Sigmoid colon (tissue), 4 donors: ENCODE measurements at regions not wholly inside any gene's neighbourhood (a gene's known extent, or its start where the extent isn't known, plus 50 kb on each side); places are given as distances from the start of the nearest gene placed in this dataset.

ENCODE experiments used
- CTCF ChIP-seq, 4 experiments: fragments of 450-650 bp in 3 of 4; fragments of 200-600 bp in 1 of 4; IDR thresholded peaks; one replicate each; pipeline ENCODE4 v1.5.1; 2016 to 2019; ENCODE audit warnings: antibody characterized with exemption in 4 of 4, mild to moderate bottlenecking in 3 of 4, moderate library complexity in 2 of 4
- EP300 ChIP-seq, 4 donors: sonication (generic); formaldehyde crosslinking; IDR thresholded peaks; one replicate each; pipeline ENCODE4 v1.6.1; 2017; ENCODE audit warnings: antibody characterized with exemption in 4 of 4
- POLR2A ChIP-seq, 2 donors: fragments of 450-650 bp; IDR thresholded peaks; one replicate each; pipeline ENCODE4 v1.6.1; 2016; ENCODE audit warnings: antibody characterized with exemption in 2 of 2, mild to moderate bottlenecking in 2 of 2, moderate library complexity in 2 of 2
- POLR2AphosphoS5 ChIP-seq, 4 donors: sonication (generic); formaldehyde crosslinking; IDR thresholded peaks; one replicate each; pipeline ENCODE4 v1.6.1; 2017; ENCODE audit warnings: antibody characterized with exemption in 4 of 4

- no peak for TF ChIP-seq EP300 (IDR thresholded peaks at IDR 0.05)
- TF ChIP-seq CTCF (IDR thresholded peaks at IDR 0.05) = no peak
- no peak for TF ChIP-seq POLR2AphosphoS5 (IDR thresholded peaks at IDR 0.05)
- TF ChIP-seq POLR2A (IDR thresholded peaks at IDR 0.05) = no peak
These were observed 62.7 kb downstream of the SIK1 start for GRCh38 chr21:43364261-43364510.
